ENCODE measurements at regions not wholly inside any gene's neighbourhood (a gene's known extent, or its start where the extent isn't known, plus 50 kb on each side); places are given as distances from the start of the nearest gene placed in this dataset.
A peak's percentile ranks its signal among the peaks of the same experiment; 100 is the strongest.

GRCh38 chr15:98419173-98419780 lies 229.1 kb upstream of the IGF1R start:
- ATAC-seq (no peak), DNase-seq (no peak)
- H3K4me1 ChIP-seq = peaks cover 10% of the 10 kb centered on the region
- no peak overlapping the region for H3K4me3 ChIP-seq
- intact Hi-C loops (cut with DNase I) = no loop called here
- 45 to 54% methylated on average over 5 of the region's 5 CpGs for WGBS, 2 donors
- H3K9me3 ChIP-seq = no peaks in the 10 kb centered on the region
- no peak overlapping the region for H3K27ac ChIP-seq
- peaks cover 0 to 15% of the 10 kb centered on the region in 2 donors for H3K27me3 ChIP-seq
- H3K36me3 ChIP-seq (replicated peaks in 1 of 2; ENCODE audit: insufficient read depth in 1 of 2, low read depth in 2 of 2) = no peaks in the 10 kb centered on the region
- TF ChIP-seq CTCF (IDR thresholded peaks at IDR 0.05) (no peak), POLR2A (IDR thresholded peaks at IDR 0.05) (no peak)

- H3K9me3 ChIP-seq = no peaks in the 10 kb centered on the region
- peaks cover 0 to 15% of the 10 kb centered on the region in 2 donors for H3K27me3 ChIP-seq
- no peak overlapping the region for H3K27ac ChIP-seq
- H3K4me1 ChIP-seq = peaks cover 10% of the 10 kb centered on the region
- no peak for TF ChIP-seq CTCF (IDR thresholded peaks at IDR 0.05)
- TF ChIP-seq POLR2A (IDR thresholded peaks at IDR 0.05) = no peak
- H3K36me3 ChIP-seq (replicated peaks in 1 of 2; ENCODE audit: insufficient read depth in 1 of 2, low read depth in 2 of 2) = no peaks in the 10 kb centered on the region
- DNase-seq = no peak
- no peak for ATAC-seq
- intact Hi-C loops (cut with DNase I) = loop anchor here (5.0 kb wide), 1 partner anchor 109 kb away; no protein-coding TSS in a partner anchor
- whole genome bisulfite sequencing, 2 donors = 45 to 51% methylated on average over 2 to 8 of the region's 8 CpGs
- H3K4me3 ChIP-seq = no peak overlapping the region
These were observed 227.5 kb upstream of the IGF1R start for GRCh38 chr15:98420837-98421236.

GRCh38 chr15:98421419-98422129 lies 226.8 kb upstream of the IGF1R start:
- Histone ChIP-seq H3K4me3 (no peak overlapping the region), H3K27ac (no peak overlapping the region), H3K36me3 (replicated peaks in 1 of 2; ENCODE audit: insufficient read depth in 1 of 2, low read depth in 2 of 2) (no peaks in the 10 kb centered on the region), H3K9me3 (no peaks in the 10 kb centered on the region), H3K27me3 (peaks cover 0 to 15% of the 10 kb centered on the region in 2 donors), H3K4me1 (peaks cover 10% of the 10 kb centered on the region)
- ATAC-seq (peak; percentile 72), DNase-seq (peak; percentile 51 to 78 (median 66))
- intact Hi-C loops (cut with DNase I) = loop anchor here (5.0 kb wide), 1 partner anchor 109 kb away; no protein-coding TSS in a partner anchor
- TF ChIP-seq POLR2A (IDR thresholded peaks at IDR 0.05) (no peak), CTCF (IDR thresholded peaks at IDR 0.05) (peak; percentile 91 to 99 (median 94))
- WGBS, 2 donors = 0 to 4% methylated on average over 2 to 60 of the region's 62 CpGs

GRCh38 chr15:98422130-98422478 lies 226.2 kb upstream of the IGF1R start:
- WGBS, 2 donors = 0 to 9% methylated on average over 4 to 13 of the region's 13 CpGs
- Histone ChIP-seq H3K36me3 (replicated peaks in 1 of 2; ENCODE audit: insufficient read depth in 1 of 2, low read depth in 2 of 2) (no peaks in the 10 kb centered on the region), H3K27me3 (peaks cover 0 to 15% of the 10 kb centered on the region in 2 donors), H3K27ac (no peak overlapping the region), H3K4me1 (peaks cover 10% of the 10 kb centered on the region), H3K4me3 (no peak overlapping the region), H3K9me3 (no peaks in the 10 kb centered on the region)
- DNase-seq (no peak), ATAC-seq (no peak)
- intact Hi-C loops (cut with DNase I) = loop anchor here (5.0 kb wide), 1 partner anchor 110 kb away; no protein-coding TSS in a partner anchor
- TF ChIP-seq POLR2A (IDR thresholded peaks at IDR 0.05) (no peak), CTCF (IDR thresholded peaks at IDR 0.05) (no peak)
